IMR-90 (cell line): ENCODE measurements at regions not wholly inside any gene's neighbourhood (a gene's known extent, or its start where the extent isn't known, plus 50 kb on each side); places are given as distances from the start of the nearest gene placed in this dataset.

Experiments used
- ATAC-seq: fragments of 200-7000 bp; cut with Tn5 transposase; 2 replicates; pipeline ENCODE4 v1.9.1; 2020; ENCODE audit warnings: low read depth, mild to moderate bottlenecking, moderate library complexity
- BruUV-seq: library from RNA; stranded (reverse); fragments of 400-500 nt; replicated peaks from 2 replicates; lab custom pipeline; 2021; lab: Mats Ljungman, UMichigan
- CTCF ChIA-PET: fragments of 300-600 bp; formaldehyde crosslinking; extraction: SDS; loops from one replicate; lab custom pipeline; 2021; ENCODE audit warnings: antibody characterized with exemption; lab: Yijun Ruan, JAX
- POLR2A ChIA-PET: fragments of 300-600 bp; sonication (Branson Sonifier 250); formaldehyde crosslinking; loops from one replicate; lab custom pipeline; 2022; ENCODE audit warnings: antibody characterized with exemption; ENCODE audit not compliant: unreplicated experiment; lab: Charles Lee
- DNase-seq: peaks from one replicate; pipeline ENCODE4 v3.0.0; 2013
- H2AFZ ChIP-seq: replicated peaks from 2 replicates; pipeline ENCODE3; 2013; ENCODE audit warnings: low read length, mild to moderate bottlenecking; ENCODE audit not compliant: poor library complexity
- H2AK5ac ChIP-seq: 2 replicates; pipeline ENCODE4 v1.6.1; 2013; ENCODE audit warnings: low read depth, low read length, inconsistent platforms
- H2AK9ac ChIP-seq: replicated peaks from 2 replicates; pipeline ENCODE3; 2013; ENCODE audit warnings: mild to moderate bottlenecking, low read depth, low read length, moderate library complexity; ENCODE audit not compliant: poor library complexity
- H2BK120ac ChIP-seq: 2 replicates; pipeline ENCODE4 v1.6.1; 2013; ENCODE audit warnings: low read depth, low read length, inconsistent platforms
- H2BK15ac ChIP-seq: 3 replicates; pipeline ENCODE4 v1.6.1; 2013; ENCODE audit warnings: low read depth, low read length, inconsistent platforms
- H2BK20ac ChIP-seq: 2 replicates; pipeline ENCODE4 v1.6.1; 2013; ENCODE audit warnings: low read depth, mild to moderate bottlenecking, inconsistent platforms, low read length, moderate library complexity
- H2BK5ac ChIP-seq: 2 replicates; pipeline ENCODE4 v1.6.1; 2013; ENCODE audit warnings: mild to moderate bottlenecking, low read depth, low read length, inconsistent platforms; ENCODE audit not compliant: poor library complexity, severe bottlenecking
- H3K14ac ChIP-seq: replicated peaks from 2 replicates; pipeline ENCODE4 v1.6.1; 2013; ENCODE audit warnings: low read depth, low read length, inconsistent platforms
- H3K18ac ChIP-seq: 2 replicates; pipeline ENCODE4 v1.6.1; 2013; ENCODE audit warnings: low read depth, low read length, control low read depth
- H3K23ac ChIP-seq: 2 replicates; pipeline ENCODE4 v1.6.1; 2013; ENCODE audit warnings: low read depth, low read length, inconsistent platforms
- H3K27ac ChIP-seq: 2 replicates; pipeline ENCODE4 v1.5.1; 2013; ENCODE audit warnings: mild to moderate bottlenecking, control low read depth, low read length; ENCODE audit not compliant: insufficient read depth
- H3K27me3 ChIP-seq: 2 replicates; pipeline ENCODE4 v1.6.1; 2013; ENCODE audit warnings: low read length; ENCODE audit not compliant: control insufficient read depth, insufficient read depth
- H3K36me3 ChIP-seq: 2 replicates; pipeline ENCODE4 v1.6.1; 2013; ENCODE audit warnings: low read length, mixed read lengths; ENCODE audit not compliant: control insufficient read depth, insufficient read depth
- H3K4ac ChIP-seq: 2 replicates; pipeline ENCODE4 v1.6.1; 2013; ENCODE audit warnings: low read depth, low read length, inconsistent platforms
- H3K4me1 ChIP-seq: 2 replicates; pipeline ENCODE4 v1.6.1; 2013; ENCODE audit warnings: low read length, mixed read lengths; ENCODE audit not compliant: control insufficient read depth, insufficient read depth
- H3K4me2 ChIP-seq: 2 replicates; pipeline ENCODE4 v1.6.1; 2013; ENCODE audit warnings: low read depth, mild to moderate bottlenecking, control low read depth, low read length, moderate library complexity
- H3K4me3 ChIP-seq: 2 replicates; pipeline ENCODE4 v1.5.1; 2013; ENCODE audit warnings: low read depth, mild to moderate bottlenecking, control low read depth, low read length, moderate library complexity; ENCODE audit not compliant: insufficient read depth
- H3K56ac ChIP-seq: 2 replicates; pipeline ENCODE4 v1.6.1; 2013; ENCODE audit warnings: low read length, inconsistent platforms; ENCODE audit not compliant: insufficient read depth; ENCODE audit errors: extremely low read depth
- H3K79me1 ChIP-seq, 2 experiments: 2 replicates each; pipeline ENCODE4 v1.6.1; 2013; ENCODE audit warnings: low read length in 2 of 2, inconsistent platforms in 1 of 2, low read depth in 1 of 2
- H3K9ac ChIP-seq: 2 replicates; pipeline ENCODE4 v1.6.1; 2013; ENCODE audit warnings: low read depth, low read length, control low read depth
- H3K9me1 ChIP-seq: 2 replicates; pipeline ENCODE4 v1.6.1; 2013; ENCODE audit warnings: low read length, inconsistent platforms; ENCODE audit not compliant: insufficient read depth
- H3K9me3 ChIP-seq: 2 replicates; pipeline ENCODE4 v1.6.1; 2013; ENCODE audit warnings: low read length; ENCODE audit not compliant: control insufficient read depth, insufficient read depth
- H4K20me1 ChIP-seq: 2 replicates; pipeline ENCODE4 v1.6.1; 2013; ENCODE audit warnings: low read length, inconsistent platforms; ENCODE audit not compliant: insufficient read depth
- H4K5ac ChIP-seq: 2 replicates; pipeline ENCODE4 v1.6.1; 2013; ENCODE audit warnings: mild to moderate bottlenecking, low read depth, low read length, control low read depth
- H4K8ac ChIP-seq, 2 experiments: 2 replicates each; pipeline ENCODE4 v1.6.1; 2013; ENCODE audit warnings: low read depth in 2 of 2, low read length in 2 of 2, control low read depth in 1 of 2, inconsistent platforms in 1 of 2
- H4K91ac ChIP-seq: 2 replicates; pipeline ENCODE4 v1.6.1; 2013; ENCODE audit warnings: low read depth, low read length, inconsistent platforms; ENCODE audit not compliant: insufficient read depth
- BHLHE40 ChIP-seq: fragments of 150-350 bp; IDR thresholded peaks from 2 replicates; pipeline ENCODE4 v1.6.1; 2016; ENCODE audit warnings: mild to moderate bottlenecking, low read depth, low read length
- CEBPB ChIP-seq: IDR thresholded peaks from 2 replicates; pipeline ENCODE4 v1.6.1; 2012; ENCODE audit warnings: low read depth, low read length, improper control_type of control experiment
- CHD1 ChIP-seq: IDR thresholded peaks from 2 replicates; pipeline ENCODE4 v1.6.1; 2012; ENCODE audit warnings: low read depth, low read length, improper control_type of control experiment
- FOS ChIP-seq: fragments of 150-350 bp; IDR thresholded peaks from 2 replicates; pipeline ENCODE4 v1.6.1; 2016; ENCODE audit warnings: low read depth, low read length
- MAFK ChIP-seq: IDR thresholded peaks from 2 replicates; pipeline ENCODE4 v1.6.1; 2012; ENCODE audit warnings: low read depth, low read length, improper control_type of control experiment
- MAZ ChIP-seq: IDR thresholded peaks from 2 replicates; pipeline ENCODE4 v1.6.1; 2012; ENCODE audit warnings: low read depth, mild to moderate bottlenecking, low read length, improper control_type of control experiment, moderate library complexity, borderline replicate concordance
- MXI1 ChIP-seq: IDR thresholded peaks from 2 replicates; pipeline ENCODE4 v1.6.1; 2012; ENCODE audit warnings: low read depth, mild to moderate bottlenecking, low read length, moderate library complexity, borderline replicate concordance
- NFE2L2 ChIP-seq: fragments of 150-350 bp; IDR thresholded peaks from 2 replicates; pipeline ENCODE4 v1.6.1; 2016; ENCODE audit warnings: low read depth, mild to moderate bottlenecking, low read length
- POLR2A ChIP-seq: IDR thresholded peaks from 2 replicates; pipeline ENCODE4 v1.6.1; 2012; ENCODE audit warnings: mild to moderate bottlenecking, low read depth, low read length
- RAD21 ChIP-seq: IDR thresholded peaks from 2 replicates; pipeline ENCODE4 v1.6.1; 2012; ENCODE audit warnings: low read length, improper control_type of control experiment
- RCOR1 ChIP-seq: IDR thresholded peaks from 2 replicates; pipeline ENCODE4 v1.6.1; 2012; ENCODE audit warnings: mild to moderate bottlenecking, low read length, improper control_type of control experiment; ENCODE audit not compliant: insufficient replicate concordance
- RFX5 ChIP-seq: IDR thresholded peaks from 2 replicates; pipeline ENCODE4 v1.8.0; 2012; ENCODE audit warnings: low read depth, mild to moderate bottlenecking, low read length, moderate library complexity
- SMC3 ChIP-seq: fragments of 150-350 bp; IDR thresholded peaks from 2 replicates; pipeline ENCODE4 v1.6.1; 2016; ENCODE audit warnings: low read depth, mild to moderate bottlenecking, antibody characterized with exemption, low read length, moderate library complexity
- WGBS, 2 experiments: methylation state at CpG; one replicate each; pipeline versions ENCODE4 v1.1.5 to v1.1.7; 2013; ENCODE audit warnings: missing lambda C conversion rate in 2 of 2; ENCODE audit not compliant: insufficient read length in 1 of 2; ENCODE audit errors: extremely low coverage in 2 of 2; 5-methylcytosine and 5-hydroxymethylcytosine counted together
- dilution Hi-C: fragments of 300-500 bp; cut with HindIII; formaldehyde crosslinking; loops from one replicate; pipeline ENCODE4 v1.14.3; 2018; ENCODE audit warnings: low sequenced_read_pairs; ENCODE audit not compliant: unreplicated experiment
- in situ Hi-C: fragments of 300-500 bp; cut with MboI; formaldehyde crosslinking; loops from 3 replicates; pipeline ENCODE4 v1.14.3; 2019; ENCODE audit warnings: low sequenced_read_pairs, inconsistent platforms, mixed read lengths
- intact Hi-C: fragments of 100-400 bp; cut with micrococcal nuclease; formaldehyde crosslinking; loops from 2 replicates; pipeline ENCODE4 v1.10.0; 2022
- TF ChIP-seq, protein P1 (sequence below): conservative IDR thresholded peaks from 2 replicates; pipeline ENCODE4 v1.5.1; 2012; ENCODE audit warnings: mild to moderate bottlenecking, low read depth, low read length, improper control_type of control experiment
- TF ChIP-seq, protein P2 (sequence below): fragments of 150-350 bp; IDR thresholded peaks from 2 replicates; pipeline ENCODE4 v1.6.1; 2017; ENCODE audit warnings: mild to moderate bottlenecking, antibody characterized with exemption, low read length, low read depth
- TF ChIP-seq, protein P3 (sequence below): fragments of 150-350 bp; IDR thresholded peaks from 2 replicates; pipeline ENCODE4 v1.6.1; 2016; ENCODE audit warnings: low read depth, mild to moderate bottlenecking, low read length, moderate library complexity, borderline replicate concordance

DNA sequence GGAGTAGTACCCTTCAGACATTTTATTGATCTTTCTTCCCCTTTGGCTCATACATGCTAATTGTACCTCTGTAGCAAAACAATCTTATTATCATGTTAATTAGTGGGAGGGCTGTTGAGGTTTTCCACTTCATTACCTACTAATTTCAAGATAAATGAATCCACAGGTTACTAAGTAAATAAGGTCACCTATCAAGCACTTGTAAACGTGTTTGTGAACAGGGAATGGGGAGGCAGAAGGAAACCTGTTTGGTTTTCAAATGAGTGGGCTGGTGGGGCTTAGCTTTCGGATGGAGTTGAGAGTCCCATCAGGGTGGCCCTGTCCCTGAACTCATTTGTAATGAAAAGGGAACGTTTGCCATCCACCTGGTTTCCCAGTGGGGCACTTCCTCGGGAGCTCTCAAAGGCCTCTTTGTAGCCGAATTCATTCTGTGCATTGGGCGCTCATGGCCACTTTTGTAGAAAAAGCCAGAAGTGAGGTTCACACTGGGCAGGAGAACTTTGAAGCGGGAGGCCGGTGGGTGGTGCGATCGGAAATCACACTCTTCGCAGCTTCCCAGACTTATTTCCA is 419.8 kb upstream of the NR2F2 start:
- no peak overlapping the region for H2AK5ac ChIP-seq
- no peak overlapping the region for H4K5ac ChIP-seq
- TF ChIP-seq MAFK, result no peak
- no peak for TF ChIP-seq FOS
- TF ChIP-seq, protein P1, sequence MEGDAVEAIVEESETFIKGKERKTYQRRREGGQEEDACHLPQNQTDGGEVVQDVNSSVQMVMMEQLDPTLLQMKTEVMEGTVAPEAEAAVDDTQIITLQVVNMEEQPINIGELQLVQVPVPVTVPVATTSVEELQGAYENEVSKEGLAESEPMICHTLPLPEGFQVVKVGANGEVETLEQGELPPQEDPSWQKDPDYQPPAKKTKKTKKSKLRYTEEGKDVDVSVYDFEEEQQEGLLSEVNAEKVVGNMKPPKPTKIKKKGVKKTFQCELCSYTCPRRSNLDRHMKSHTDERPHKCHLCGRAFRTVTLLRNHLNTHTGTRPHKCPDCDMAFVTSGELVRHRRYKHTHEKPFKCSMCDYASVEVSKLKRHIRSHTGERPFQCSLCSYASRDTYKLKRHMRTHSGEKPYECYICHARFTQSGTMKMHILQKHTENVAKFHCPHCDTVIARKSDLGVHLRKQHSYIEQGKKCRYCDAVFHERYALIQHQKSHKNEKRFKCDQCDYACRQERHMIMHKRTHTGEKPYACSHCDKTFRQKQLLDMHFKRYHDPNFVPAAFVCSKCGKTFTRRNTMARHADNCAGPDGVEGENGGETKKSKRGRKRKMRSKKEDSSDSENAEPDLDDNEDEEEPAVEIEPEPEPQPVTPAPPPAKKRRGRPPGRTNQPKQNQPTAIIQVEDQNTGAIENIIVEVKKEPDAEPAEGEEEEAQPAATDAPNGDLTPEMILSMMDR, result no peak
- TF ChIP-seq RFX5, result no peak
- no peak for TF ChIP-seq MAZ
- TF ChIP-seq CHD1, result no peak
- no peak for TF ChIP-seq RCOR1
- TF ChIP-seq RAD21, result no peak
- no peak for TF ChIP-seq SMC3
- TF ChIP-seq, protein P2, sequence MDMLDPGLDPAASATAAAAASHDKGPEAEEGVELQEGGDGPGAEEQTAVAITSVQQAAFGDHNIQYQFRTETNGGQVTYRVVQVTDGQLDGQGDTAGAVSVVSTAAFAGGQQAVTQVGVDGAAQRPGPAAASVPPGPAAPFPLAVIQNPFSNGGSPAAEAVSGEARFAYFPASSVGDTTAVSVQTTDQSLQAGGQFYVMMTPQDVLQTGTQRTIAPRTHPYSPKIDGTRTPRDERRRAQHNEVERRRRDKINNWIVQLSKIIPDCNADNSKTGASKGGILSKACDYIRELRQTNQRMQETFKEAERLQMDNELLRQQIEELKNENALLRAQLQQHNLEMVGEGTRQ, result no peak
- TF ChIP-seq NFE2L2, result no peak
- TF ChIP-seq CEBPB, result no peak
- TF ChIP-seq MXI1, result no peak
- no peak for TF ChIP-seq BHLHE40
- TF ChIP-seq, protein P3, sequence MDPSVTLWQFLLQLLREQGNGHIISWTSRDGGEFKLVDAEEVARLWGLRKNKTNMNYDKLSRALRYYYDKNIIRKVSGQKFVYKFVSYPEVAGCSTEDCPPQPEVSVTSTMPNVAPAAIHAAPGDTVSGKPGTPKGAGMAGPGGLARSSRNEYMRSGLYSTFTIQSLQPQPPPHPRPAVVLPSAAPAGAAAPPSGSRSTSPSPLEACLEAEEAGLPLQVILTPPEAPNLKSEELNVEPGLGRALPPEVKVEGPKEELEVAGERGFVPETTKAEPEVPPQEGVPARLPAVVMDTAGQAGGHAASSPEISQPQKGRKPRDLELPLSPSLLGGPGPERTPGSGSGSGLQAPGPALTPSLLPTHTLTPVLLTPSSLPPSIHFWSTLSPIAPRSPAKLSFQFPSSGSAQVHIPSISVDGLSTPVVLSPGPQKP, result no peak
- no peak for TF ChIP-seq POLR2A
- no peaks in the 10 kb centered on the region for H3K27me3 ChIP-seq
- POLR2A ChIA-PET, result interaction anchor here (0.6 kb wide), 1 partner anchor 15 kb away, joined by 4 read pairs; no protein-coding TSS in a partner anchor
- no peak overlapping the region for H2BK20ac ChIP-seq
- WGBS, 2 experiments, result 79% methylated on average over 3 of the region's 11 CpGs; no CpG with 5 or more reads in 1 of the 2 experiments
- no peaks in the 10 kb centered on the region for H3K9me3 ChIP-seq
- H3K4me1 ChIP-seq, result no peaks in the 10 kb centered on the region
- H3K79me1 ChIP-seq, result no peaks in the 10 kb centered on the region
- H2BK120ac ChIP-seq, result no peak overlapping the region
- no peak for DNase-seq
- H4K91ac ChIP-seq, result no peak overlapping the region
- CTCF ChIA-PET, result interaction anchor here (0.6 kb wide), 3 partner anchors 17 to 528 kb away, joined by 3 to 7 read pairs (median 5); no protein-coding TSS in a partner anchor
- H3K4me3 ChIP-seq, result no peak overlapping the region
- dilution Hi-C loops (no loop called here), in situ Hi-C loops (no loop called here), intact Hi-C loops (no loop called here)
- no peak for ATAC-seq
- no peak overlapping the region for H3K56ac ChIP-seq
- no peak overlapping the region for H2BK15ac ChIP-seq
- H4K8ac ChIP-seq, result no peak overlapping the region
- no peak overlapping the region for H2BK5ac ChIP-seq
- H3K18ac ChIP-seq, result no peak overlapping the region
- H3K23ac ChIP-seq, result no peak overlapping the region
- BruUV-seq, result no TSS peak
- no peak overlapping the region for H3K14ac ChIP-seq
- H3K9ac ChIP-seq, result no peak overlapping the region
- no peaks in the 10 kb centered on the region for H4K20me1 ChIP-seq
- H2AFZ ChIP-seq, result no peak overlapping the region
- no peaks in the 10 kb centered on the region for H3K36me3 ChIP-seq
- no peak overlapping the region for H3K4ac ChIP-seq
- no peak overlapping the region for H2AK9ac ChIP-seq
- H3K4me2 ChIP-seq, result no peak overlapping the region
- H3K9me1 ChIP-seq, result no peaks in the 10 kb centered on the region
- no peak overlapping the region for H3K27ac ChIP-seq
